ENCODE measurements at regions not wholly inside any gene's neighbourhood (a gene's known extent, or its start where the extent isn't known, plus 50 kb on each side); places are given as distances from the start of the nearest gene placed in this dataset.

- TF ChIP-seq TCF12 (IDR thresholded peaks at IDR 0.05) (no peak), GABPA (IDR thresholded peaks at IDR 0.05; ENCODE audit: low read depth) (no peak), SIN3A (IDR thresholded peaks at IDR 0.05; ENCODE audit: borderline replicate concordance, low read depth, low read length) (no peak), RFX5 (IDR thresholded peaks at IDR 0.05; ENCODE audit: low read length) (no peak), REST (IDR thresholded peaks at IDR 0.05; ENCODE audit: low read depth, low read length) (no peak), FOXM1 (IDR thresholded peaks at IDR 0.05; ENCODE audit: low read depth) (no peak), CTCF (IDR thresholded peaks at IDR 0.05) (no peak), POLR2AphosphoS5 (IDR thresholded peaks at IDR 0.05; ENCODE audit: low read depth, low read length) (no peak), YY1 (IDR thresholded peaks at IDR 0.05; ENCODE audit: low read depth) (no peak), USF2 (IDR thresholded peaks at IDR 0.05; ENCODE audit: borderline replicate concordance, low read depth, low read length) (no peak), EP300 (IDR thresholded peaks at IDR 0.05; ENCODE audit: borderline replicate concordance in 1 of 2, low read depth in 1 of 2, low read length in 1 of 2) (no peak), MEF2A (IDR thresholded peaks at IDR 0.05; ENCODE audit: borderline replicate concordance, low read depth) (no peak), ELF1 (IDR thresholded peaks at IDR 0.05) (no peak), RAD21 (IDR thresholded peaks at IDR 0.05; ENCODE audit: low read length) (no peak)
Observed at GRCh38 chr20:60502881-60503280, 544.7 kb downstream of the CDH26 start.

Measured in SK-N-SH (cell line).